ENCODE measurements at regions not wholly inside any gene's neighbourhood (a gene's known extent, or its start where the extent isn't known, plus 50 kb on each side); places are given as distances from the start of the nearest gene placed in this dataset.
"Not testable (repeated sequence)": the region's sequence is repeated elsewhere in the genome, so short reads cannot be mapped to it uniquely, and the experiment has no call there.

GRCh38 chr4:111031596-111031995 is 408.7 kb upstream of the PITX2 start:
- DNase-seq = no peak

DNA sequence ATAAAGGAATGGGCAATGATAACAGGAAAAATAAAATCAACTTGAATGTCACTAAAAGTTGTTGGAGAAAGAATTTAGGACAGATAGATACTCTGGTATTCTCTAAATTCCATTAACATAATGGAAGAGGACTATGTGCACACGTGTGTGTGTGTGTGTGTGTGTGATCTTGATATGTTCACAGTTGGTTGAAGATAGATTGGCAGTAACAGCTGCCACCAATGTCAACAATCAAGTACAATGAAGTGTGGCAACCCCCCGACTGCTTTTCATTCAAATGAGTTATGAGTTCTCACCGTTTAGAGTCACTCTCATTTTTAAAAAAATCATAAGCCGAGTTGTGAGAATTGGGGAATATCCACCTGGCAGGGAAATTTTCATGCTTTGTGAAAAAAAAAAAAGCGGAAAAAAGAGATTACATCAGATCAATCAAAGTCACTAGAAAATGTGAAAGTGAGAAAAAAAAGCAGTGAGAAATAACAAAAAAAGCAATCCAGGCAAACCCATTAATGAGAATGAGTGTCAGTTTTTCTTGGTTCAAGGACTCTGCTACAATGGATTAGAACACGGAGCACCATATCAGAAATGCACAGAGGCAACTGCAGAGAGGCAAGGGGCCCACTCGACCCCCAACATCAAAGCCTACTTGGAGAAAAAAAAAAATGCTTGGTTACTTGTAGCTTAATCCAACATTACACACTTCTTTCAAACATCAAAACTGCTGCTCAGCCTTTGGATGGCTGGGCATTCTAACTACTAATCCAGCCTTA is 414.9 kb upstream of the PITX2 start:
- peak; percentile 4 for DNase-seq

DNA sequence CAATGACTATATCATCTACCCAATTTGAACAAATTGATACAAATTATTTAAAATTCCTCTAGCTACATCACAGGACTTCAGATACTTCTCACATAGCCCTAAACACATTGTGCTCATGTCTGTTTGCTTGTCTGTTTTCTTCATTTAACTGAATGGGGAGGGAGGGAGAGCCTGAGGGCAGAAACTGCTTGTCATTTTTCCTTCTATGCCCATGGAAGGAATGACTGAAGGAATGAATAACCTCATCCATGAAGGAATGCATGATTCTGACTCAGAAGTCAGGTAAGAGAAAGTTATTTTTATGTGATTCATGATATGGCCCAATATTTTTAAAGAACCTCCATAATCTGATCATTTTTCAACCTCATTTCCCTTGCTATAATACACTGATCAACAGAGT is 418.0 kb upstream of the PITX2 start:
- DNase-seq = no peak

- no peak for DNase-seq
These were observed 420.4 kb upstream of the PITX2 start for GRCh38 chr4:111043286-111043685.

DNA sequence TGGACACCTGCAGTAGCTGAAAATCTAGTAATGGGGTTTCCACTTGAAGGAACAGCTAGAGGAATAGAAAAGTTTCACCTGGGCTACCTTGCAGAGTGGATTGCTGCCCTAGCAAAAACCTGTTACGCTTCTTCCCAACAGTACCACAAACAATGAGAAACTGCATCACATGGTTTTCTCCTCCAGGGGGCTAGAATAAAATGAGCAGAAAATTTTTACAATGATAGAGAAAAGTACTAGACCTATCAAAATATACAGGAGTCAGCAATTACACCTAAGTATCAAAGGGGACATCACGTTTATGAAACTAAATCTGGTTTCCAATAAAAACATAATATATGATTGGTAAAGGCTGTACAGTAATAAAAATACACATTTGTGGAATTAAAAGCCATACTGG is 423.1 kb upstream of the PITX2 start:
- DNase-seq = no peak

- peak; percentile 4 for DNase-seq
These were observed 423.9 kb upstream of the PITX2 start for GRCh38 chr4:111046811-111047210.

GRCh38 chr4:111048316-111048715 is 425.4 kb upstream of the PITX2 start:
- no peak for DNase-seq

DNA sequence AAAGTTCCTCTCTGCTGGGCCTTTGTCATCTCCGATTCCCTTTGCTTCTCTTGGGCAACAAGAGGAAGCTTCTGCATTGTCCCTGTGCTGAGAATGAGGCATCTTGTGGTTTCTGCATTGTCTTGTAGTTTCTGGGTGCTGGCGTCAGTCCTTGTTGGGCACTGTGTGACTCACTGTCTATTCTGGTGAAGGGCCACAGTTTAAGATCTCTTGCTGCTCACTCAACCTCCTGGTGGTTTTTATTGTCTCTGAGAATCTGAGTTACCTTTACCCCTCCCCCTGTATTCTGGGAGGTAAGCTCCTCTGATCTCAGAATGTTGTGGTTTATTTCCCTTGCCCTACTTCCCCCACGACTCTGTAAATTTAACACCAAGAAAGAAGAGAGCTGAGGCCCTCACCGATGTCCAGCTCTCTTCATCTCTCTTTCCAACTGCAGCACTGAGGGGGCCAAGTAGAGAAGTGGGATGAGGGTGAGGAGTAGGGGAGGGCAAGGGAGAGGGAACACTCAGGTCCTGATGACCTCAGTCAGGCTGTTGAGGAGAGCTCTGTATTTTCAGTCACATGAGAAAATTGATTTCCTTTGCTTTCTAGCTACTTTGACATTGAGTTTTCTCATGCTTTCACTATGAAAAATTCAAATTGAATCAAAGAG is 441.6 kb upstream of the PITX2 start:
- no peak for DNase-seq

- no peak for DNase-seq
These were observed 443.1 kb upstream of the PITX2 start for GRCh38 chr4:111066001-111066400.

GRCh38 chr4:111066447-111066846 is 443.6 kb upstream of the PITX2 start:
- no peak for DNase-seq

DNA sequence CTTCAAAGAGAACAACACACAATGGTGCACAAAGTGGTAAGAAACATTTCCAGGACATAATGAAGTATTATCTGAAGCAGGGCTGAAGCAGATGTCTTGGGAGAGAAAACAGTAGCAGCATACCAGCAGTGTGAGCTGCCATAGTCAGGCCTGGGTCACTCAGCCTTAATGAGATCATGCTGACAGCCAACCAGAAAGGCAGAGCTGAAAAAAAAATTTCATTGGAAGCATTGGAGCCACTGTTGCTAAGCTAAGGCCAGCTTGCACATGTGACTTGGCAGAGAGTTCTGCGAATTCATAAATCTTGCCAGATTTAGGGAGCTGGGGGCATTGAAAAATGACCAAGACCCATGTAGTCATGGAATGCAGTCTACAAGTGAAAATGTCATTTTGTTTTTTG is 444.0 kb upstream of the PITX2 start:
- no peak for DNase-seq

GRCh38 chr4:111068883-111069282 is 446.0 kb upstream of the PITX2 start:
- no peak for DNase-seq

GRCh38 chr4:111070390-111070789 is 447.5 kb upstream of the PITX2 start:
- no peak for DNase-seq

DNA sequence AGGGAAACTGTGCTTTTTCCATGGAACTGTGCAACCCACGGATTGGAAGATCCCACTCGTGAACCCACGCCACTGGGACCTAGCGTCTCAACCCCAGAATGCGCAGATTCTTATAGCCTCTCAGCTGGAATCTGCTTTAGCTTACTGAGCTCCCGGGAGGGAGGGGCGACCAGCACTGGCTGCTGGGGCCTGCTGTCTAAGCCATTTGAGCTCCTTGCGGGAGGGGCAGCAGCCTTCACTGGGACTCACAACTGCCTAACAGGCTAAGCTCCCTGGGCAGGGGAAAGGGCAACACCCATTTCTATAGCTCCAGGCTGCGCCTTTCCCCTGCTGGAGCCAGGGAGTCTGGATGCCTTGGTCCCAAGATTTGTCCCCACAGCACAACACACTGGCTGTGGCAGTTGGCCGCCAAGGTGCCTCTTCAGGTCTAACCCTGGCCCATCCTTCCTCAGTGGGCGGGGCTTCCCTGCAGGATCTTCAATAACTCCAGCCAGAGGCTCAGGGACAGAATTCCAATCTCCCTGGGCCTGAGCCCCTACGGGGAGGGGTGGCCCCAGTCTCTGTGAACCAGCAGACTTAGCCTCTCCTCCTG is 451.7 kb upstream of the PITX2 start:
- no peak for DNase-seq

- DNase-seq = not testable (repeated sequence)
These were observed 453.4 kb upstream of the PITX2 start for GRCh38 chr4:111076299-111076698.

- no peak for DNase-seq
These were observed 485.3 kb upstream of the PITX2 start for GRCh38 chr4:111108153-111108552.

- DNase-seq = no peak
These were observed 490.7 kb upstream of the PITX2 start for GRCh38 chr4:111113591-111113990.

DNA sequence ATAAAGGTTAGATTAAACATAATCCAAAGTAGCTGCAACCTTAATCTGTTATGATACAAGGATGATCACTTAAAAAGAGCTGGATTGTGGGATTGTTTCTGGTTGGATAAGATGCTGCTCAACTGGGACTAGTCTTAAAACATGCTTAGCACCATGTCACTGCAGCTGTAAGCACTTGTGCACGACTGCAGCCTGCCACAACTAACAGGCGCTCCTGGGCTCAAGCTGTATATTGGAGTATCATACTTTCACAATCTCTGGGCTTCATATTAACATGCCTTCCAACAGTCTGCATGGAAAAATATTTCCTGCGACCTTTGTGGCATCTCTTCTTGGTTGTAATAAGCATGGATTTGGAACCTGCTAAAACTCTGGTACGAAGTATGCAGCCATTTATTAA is 493.0 kb upstream of the PITX2 start:
- DNase-seq = no peak

- no peak for DNase-seq
These were observed 497.3 kb upstream of the PITX2 start for GRCh38 chr4:111120191-111120590.

DNA sequence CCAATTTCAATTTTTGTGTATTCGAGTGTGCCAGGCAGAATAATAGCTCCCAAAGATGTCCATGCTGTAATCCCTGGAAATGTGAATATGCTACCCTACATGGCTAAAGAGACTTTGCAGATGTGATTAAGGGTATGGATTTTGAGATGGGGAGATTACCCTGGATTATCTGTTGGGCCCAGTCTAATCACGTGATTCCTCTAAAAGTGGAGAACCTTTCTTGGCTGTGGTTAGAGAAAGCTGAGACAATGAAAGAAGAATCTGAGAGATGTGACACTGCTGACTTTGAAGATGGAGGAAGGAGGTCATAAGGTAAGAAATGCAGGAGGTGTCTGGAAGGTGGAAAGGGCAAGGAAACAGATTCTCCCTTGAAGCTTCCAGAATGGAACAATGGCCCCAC is 503.5 kb upstream of the PITX2 start:
- DNase-seq = no peak

GRCh38 chr4:111127841-111128240 is 505.0 kb upstream of the PITX2 start:
- no peak for DNase-seq

DNA sequence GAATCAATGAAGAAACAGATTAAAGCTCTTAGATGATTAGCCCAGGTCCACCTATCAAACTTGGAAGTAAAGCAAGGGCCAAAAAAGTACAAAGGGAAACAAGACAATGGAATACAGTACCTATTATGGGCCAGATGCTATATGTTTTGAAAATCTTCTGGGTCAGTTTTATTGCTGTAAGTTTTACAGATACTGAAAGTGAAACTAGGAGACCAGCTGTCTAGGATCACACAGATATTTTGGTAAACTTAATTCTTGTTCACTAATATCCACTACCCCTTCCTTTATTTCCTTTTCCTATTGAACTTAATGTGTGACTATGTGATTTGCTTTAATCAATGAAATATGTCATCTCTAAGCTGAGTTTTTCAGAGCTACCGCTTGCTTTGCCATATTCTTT is 505.4 kb upstream of the PITX2 start:
- no peak for DNase-seq

GRCh38 chr4:111136438-111136837 is 513.6 kb upstream of the PITX2 start:
- DNase-seq = no peak

Measured in renal pelvis (tissue), 1 donor.